Natural killer cell (primary cell): ENCODE measurements at regions not wholly inside any gene's neighbourhood (a gene's known extent, or its start where the extent isn't known, plus 50 kb on each side); places are given as distances from the start of the nearest gene placed in this dataset.

ENCODE experiments used
- ATAC-seq, 3 donors: fragments of 150-1000 bp in 2 of 3; fragments of 200-7000 bp in 1 of 3; cut with Tn5 transposase; 1 replicate in 1 of 3; 2 replicates in 2 of 3; pipeline ENCODE4 v1.10.0; 2021; ENCODE audit warnings: mild to moderate bottlenecking in 2 of 3, moderate library complexity in 2 of 3
- DNase-seq, 2 donors: peaks; one replicate each; pipeline versions ENCODE4 v3.0.0 to v3.0.0-alpha.2; 2013 to 2021; ENCODE audit warnings: mixed read lengths in 1 of 2
- H3K27ac ChIP-seq: one replicate; pipeline ENCODE4 v1.5.1; 2013; ENCODE audit warnings: mild to moderate bottlenecking, low read length
- H3K27me3 ChIP-seq: one replicate; pipeline ENCODE4 v1.6.1; 2013; ENCODE audit warnings: low read length; ENCODE audit not compliant: control insufficient read depth, insufficient read depth
- H3K36me3 ChIP-seq: one replicate; pipeline ENCODE4 v1.6.1; 2013; ENCODE audit warnings: low read length; ENCODE audit not compliant: control insufficient read depth, insufficient read depth
- H3K4me1 ChIP-seq: one replicate; pipeline ENCODE4 v1.6.1; 2013; ENCODE audit warnings: low read length; ENCODE audit not compliant: control insufficient read depth, insufficient read depth
- H3K4me3 ChIP-seq: one replicate; pipeline ENCODE4 v1.5.1; 2013; ENCODE audit warnings: low read length
- H3K9me3 ChIP-seq: one replicate; pipeline ENCODE4 v1.6.1; 2013; ENCODE audit warnings: low read length; ENCODE audit not compliant: control insufficient read depth, insufficient read depth
- H3K27ac Mint-ChIP-seq, 2 donors: one replicate each; pipeline ENCODE4 v1.8.0; 2022; ENCODE audit warnings: mild to moderate bottlenecking in 2 of 2, mixed read lengths in 2 of 2, moderate library complexity in 1 of 2
- H3K27me3 Mint-ChIP-seq, 2 donors: one replicate each; pipeline ENCODE4 v1.8.0; 2022; ENCODE audit warnings: low read depth in 2 of 2, mixed read lengths in 2 of 2
- H3K36me3 Mint-ChIP-seq: one replicate; pipeline ENCODE4 v1.8.0; 2022; ENCODE audit warnings: mixed read lengths
- H3K4me1 Mint-ChIP-seq, 2 donors: one replicate each; pipeline ENCODE4 v1.8.0; 2022; ENCODE audit warnings: mixed read lengths in 2 of 2
- H3K4me3 Mint-ChIP-seq: one replicate; pipeline ENCODE4 v1.8.0; 2022; ENCODE audit warnings: mild to moderate bottlenecking, moderate library complexity, mixed read lengths
- H3K9me3 Mint-ChIP-seq, 2 donors: one replicate each; pipeline ENCODE4 v1.8.0; 2022; ENCODE audit warnings: mixed read lengths in 2 of 2
- WGBS: methylation state at CpG from one replicate; pipeline ENCODE4 v1.1.7; 2013; ENCODE audit warnings: missing lambda C conversion rate; ENCODE audit not compliant: insufficient coverage; 5-methylcytosine and 5-hydroxymethylcytosine counted together
- intact Hi-C: fragments of 100-400 bp; cut with micrococcal nuclease; formaldehyde crosslinking; loops from one replicate; pipeline ENCODE4 v1.14.2; 2022
- TF ChIP-seq, protein P1 (sequence below): fragments of 200-600 bp; IDR thresholded peaks from one replicate; pipeline ENCODE4 v1.8.0; 2022; ENCODE audit warnings: antibody characterized with exemption

DNA sequence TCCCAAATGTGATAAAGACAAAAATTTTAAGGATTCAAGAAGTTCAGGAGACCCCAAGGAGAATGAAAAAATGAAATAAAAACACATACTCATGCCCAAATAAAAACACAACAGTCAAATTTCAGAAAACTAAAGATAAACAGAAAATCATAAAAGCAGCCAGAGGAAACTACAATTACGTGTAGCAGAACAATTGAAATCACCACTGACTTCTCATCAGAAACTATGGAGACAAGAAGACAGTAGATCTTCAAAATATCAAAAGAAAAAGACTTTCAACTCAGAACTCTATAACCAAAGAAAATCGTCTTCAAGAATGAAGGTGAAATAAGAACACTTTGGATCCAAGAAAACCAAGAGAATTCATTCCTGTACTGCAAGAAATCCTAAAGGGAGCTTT, 54.9 kb downstream of the DIO3 start:
- H3K4me3 Mint-ChIP-seq = no peak overlapping the region
- no peaks in the 10 kb centered on the region for H3K36me3 ChIP-seq
- H3K4me1 ChIP-seq = no peaks in the 10 kb centered on the region
- ATAC-seq = no peak
- H3K9me3 Mint-ChIP-seq = no peaks in the 10 kb centered on the region
- no peak overlapping the region for H3K27ac Mint-ChIP-seq
- peaks cover 3% of the 10 kb centered on the region for H3K27me3 ChIP-seq
- no peaks in the 10 kb centered on the region for H3K9me3 ChIP-seq
- H3K36me3 Mint-ChIP-seq = no peaks in the 10 kb centered on the region
- 75% methylated on average over 2 of the region's 2 CpGs for WGBS
- H3K4me1 Mint-ChIP-seq = no peaks in the 10 kb centered on the region
- DNase-seq = no peak
- TF ChIP-seq, protein P1, sequence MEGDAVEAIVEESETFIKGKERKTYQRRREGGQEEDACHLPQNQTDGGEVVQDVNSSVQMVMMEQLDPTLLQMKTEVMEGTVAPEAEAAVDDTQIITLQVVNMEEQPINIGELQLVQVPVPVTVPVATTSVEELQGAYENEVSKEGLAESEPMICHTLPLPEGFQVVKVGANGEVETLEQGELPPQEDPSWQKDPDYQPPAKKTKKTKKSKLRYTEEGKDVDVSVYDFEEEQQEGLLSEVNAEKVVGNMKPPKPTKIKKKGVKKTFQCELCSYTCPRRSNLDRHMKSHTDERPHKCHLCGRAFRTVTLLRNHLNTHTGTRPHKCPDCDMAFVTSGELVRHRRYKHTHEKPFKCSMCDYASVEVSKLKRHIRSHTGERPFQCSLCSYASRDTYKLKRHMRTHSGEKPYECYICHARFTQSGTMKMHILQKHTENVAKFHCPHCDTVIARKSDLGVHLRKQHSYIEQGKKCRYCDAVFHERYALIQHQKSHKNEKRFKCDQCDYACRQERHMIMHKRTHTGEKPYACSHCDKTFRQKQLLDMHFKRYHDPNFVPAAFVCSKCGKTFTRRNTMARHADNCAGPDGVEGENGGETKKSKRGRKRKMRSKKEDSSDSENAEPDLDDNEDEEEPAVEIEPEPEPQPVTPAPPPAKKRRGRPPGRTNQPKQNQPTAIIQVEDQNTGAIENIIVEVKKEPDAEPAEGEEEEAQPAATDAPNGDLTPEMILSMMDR = no peak
- intact Hi-C loops = no loop called here
- no peak overlapping the region for H3K4me3 ChIP-seq
- peaks cover 37 to 64% of the 10 kb centered on the region in 2 donors for H3K27me3 Mint-ChIP-seq
- no peak overlapping the region for H3K27ac ChIP-seq

DNA sequence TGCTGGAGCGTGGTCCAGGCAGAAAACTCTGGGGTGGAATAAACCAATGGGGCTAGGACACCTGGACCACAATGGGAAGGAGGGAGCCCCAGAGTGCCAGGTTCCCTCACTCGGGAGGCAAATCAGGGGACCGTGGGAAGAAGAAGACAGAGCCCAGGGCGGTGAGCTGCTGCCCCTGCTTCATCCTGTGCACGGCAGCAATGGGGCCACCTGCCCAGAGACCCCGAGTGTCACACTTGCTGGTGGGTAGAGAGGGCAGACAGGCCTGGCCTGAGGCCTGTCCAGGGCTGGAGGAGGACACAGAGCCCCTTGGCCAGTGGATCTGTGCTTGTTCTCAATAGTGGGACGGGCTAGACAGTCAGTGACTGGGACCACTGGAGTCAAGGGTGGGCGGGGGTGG, 58.2 kb downstream of the DIO3 start:
- H3K9me3 ChIP-seq = no peaks in the 10 kb centered on the region
- no peak for DNase-seq
- peaks cover 31 to 41% of the 10 kb centered on the region in 2 donors for H3K27me3 Mint-ChIP-seq
- no peaks in the 10 kb centered on the region for H3K9me3 Mint-ChIP-seq
- H3K4me1 ChIP-seq = no peaks in the 10 kb centered on the region
- intact Hi-C loops = no loop called here
- H3K27ac ChIP-seq = no peak overlapping the region
- peaks cover 3% of the 10 kb centered on the region for H3K27me3 ChIP-seq
- WGBS = 89% methylated on average over 8 of the region's 8 CpGs
- no peak for ATAC-seq
- H3K4me3 ChIP-seq = no peak overlapping the region
- H3K27ac Mint-ChIP-seq = no peak overlapping the region
- no peak overlapping the region for H3K4me3 Mint-ChIP-seq
- peaks cover 0 to 14% of the 10 kb centered on the region in 2 donors for H3K4me1 Mint-ChIP-seq
- TF ChIP-seq, protein P1 = no peak
- H3K36me3 Mint-ChIP-seq = no peaks in the 10 kb centered on the region
- no peaks in the 10 kb centered on the region for H3K36me3 ChIP-seq

DNA sequence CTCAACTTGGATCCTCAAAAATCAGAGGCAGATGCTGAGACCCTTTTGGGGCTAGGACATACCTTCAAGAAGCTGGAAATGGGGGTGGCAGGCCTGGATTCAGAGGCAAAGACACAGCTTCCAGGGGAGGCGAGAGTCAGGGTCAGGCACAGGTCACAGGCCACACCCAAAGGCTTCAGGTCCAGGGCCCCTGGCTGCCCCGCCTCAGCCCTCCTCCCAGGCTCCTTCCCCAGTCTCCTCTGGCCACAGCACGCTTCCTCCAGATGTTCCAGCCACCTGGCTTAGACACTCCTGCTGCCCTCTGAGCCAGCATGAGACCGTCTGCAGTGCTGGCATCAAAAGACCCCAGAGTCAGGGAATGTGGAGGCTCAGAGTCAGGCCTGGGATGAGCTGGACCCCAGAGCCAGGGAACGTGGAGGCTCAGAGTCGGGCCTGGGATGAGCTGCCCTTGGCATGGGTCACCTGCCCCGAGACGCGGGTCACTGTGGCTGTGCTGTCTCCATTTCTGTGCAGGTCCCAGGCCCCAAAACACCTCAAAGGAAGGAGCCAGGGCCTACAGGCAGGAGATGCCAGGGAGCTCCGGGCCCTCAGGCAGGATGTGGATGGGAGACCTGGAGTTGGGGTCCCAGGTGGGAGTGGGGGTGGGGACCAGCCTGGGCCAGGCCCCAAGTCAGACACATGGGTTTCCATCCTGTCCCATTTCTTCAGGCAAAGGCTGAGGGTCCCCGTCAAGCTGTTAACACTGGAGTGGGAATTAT, 58.9 kb downstream of the DIO3 start:
- intact Hi-C loops = no loop called here

More for the DNA sequence above, 58.9 kb downstream of the DIO3 start:
- Mint-ChIP-seq H3K4me1 (peaks cover 0 to 14% of the 10 kb centered on the region in 2 donors), H3K27me3 (peaks cover 30 to 33% of the 10 kb centered on the region in 2 donors), H3K9me3 (no peaks in the 10 kb centered on the region), H3K36me3 (no peaks in the 10 kb centered on the region), H3K27ac (no peak overlapping the region), H3K4me3 (no peak overlapping the region)
- Histone ChIP-seq H3K4me1 (no peaks in the 10 kb centered on the region), H3K4me3 (no peak overlapping the region), H3K27me3 (peaks cover 3% of the 10 kb centered on the region), H3K36me3 (no peaks in the 10 kb centered on the region), H3K27ac (no peak overlapping the region), H3K9me3 (no peaks in the 10 kb centered on the region)
- TF ChIP-seq, protein P1 = no peak
- no peak for ATAC-seq
- DNase-seq = no peak
- WGBS = 85% methylated on average over 11 of the region's 11 CpGs
